ENCODE measurements at regions not wholly inside any gene's neighbourhood (a gene's known extent, or its start where the extent isn't known, plus 50 kb on each side); places are given as distances from the start of the nearest gene placed in this dataset.

DNA sequence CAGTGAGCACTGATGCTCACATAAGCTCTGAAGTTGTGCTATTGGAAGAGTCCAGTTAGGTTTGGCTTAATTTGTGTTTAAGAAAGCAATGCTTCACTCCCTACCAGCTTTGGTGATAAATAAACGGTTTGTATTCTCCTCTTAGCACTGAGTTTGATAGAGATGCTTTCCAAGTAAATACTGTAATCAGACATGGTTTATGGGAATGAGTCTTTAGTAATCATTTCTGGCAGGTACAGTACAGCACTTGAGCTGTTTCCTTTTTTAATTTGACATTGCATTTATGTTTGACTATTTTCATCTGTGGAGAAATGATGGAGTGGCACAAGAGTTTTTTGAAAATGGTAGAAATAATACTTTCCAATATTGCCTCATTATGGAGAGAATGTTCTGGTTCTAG lies 455.3 kb downstream of the ACTRT1 start:
- TF ChIP-seq, protein P1, sequence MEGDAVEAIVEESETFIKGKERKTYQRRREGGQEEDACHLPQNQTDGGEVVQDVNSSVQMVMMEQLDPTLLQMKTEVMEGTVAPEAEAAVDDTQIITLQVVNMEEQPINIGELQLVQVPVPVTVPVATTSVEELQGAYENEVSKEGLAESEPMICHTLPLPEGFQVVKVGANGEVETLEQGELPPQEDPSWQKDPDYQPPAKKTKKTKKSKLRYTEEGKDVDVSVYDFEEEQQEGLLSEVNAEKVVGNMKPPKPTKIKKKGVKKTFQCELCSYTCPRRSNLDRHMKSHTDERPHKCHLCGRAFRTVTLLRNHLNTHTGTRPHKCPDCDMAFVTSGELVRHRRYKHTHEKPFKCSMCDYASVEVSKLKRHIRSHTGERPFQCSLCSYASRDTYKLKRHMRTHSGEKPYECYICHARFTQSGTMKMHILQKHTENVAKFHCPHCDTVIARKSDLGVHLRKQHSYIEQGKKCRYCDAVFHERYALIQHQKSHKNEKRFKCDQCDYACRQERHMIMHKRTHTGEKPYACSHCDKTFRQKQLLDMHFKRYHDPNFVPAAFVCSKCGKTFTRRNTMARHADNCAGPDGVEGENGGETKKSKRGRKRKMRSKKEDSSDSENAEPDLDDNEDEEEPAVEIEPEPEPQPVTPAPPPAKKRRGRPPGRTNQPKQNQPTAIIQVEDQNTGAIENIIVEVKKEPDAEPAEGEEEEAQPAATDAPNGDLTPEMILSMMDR (IDR thresholded peaks at IDR 0.05): no peak
- TF ChIP-seq POLR2AphosphoS5 (IDR thresholded peaks at IDR 0.05): no peak
- TF ChIP-seq POLR2A (IDR thresholded peaks at IDR 0.05): no peak
